ENCODE measurements at regions not wholly inside any gene's neighbourhood (a gene's known extent, or its start where the extent isn't known, plus 50 kb on each side); places are given as distances from the start of the nearest gene placed in this dataset.

DNA sequence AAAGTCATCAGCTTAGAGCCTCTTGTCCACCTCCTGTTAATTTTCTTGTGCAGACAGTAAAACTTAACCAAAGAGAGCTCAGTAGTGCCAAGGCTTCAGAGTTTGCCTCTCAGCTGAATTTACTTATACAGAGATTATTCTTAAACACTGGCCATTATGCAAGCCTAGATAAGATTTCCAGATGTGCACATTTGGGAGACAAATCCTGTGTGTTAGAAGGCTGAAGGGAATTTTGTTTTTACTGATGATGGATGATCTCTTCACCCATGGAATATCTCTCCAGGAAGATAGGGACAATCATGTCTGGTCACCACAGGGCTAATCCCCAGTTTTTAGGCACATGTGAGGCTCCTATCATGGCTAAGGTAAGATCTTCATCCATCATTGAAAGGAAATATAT, 157.6 kb upstream of the FAT3 start:
- Histone ChIP-seq H3K23ac (ENCODE audit: low read depth, low read length) (no peak overlapping the region), H4K8ac (ENCODE audit: low read depth in 2 of 2, low read length in 2 of 2) (no peak overlapping the region), H3K9me1 (ENCODE audit: insufficient read depth, low read length) (no peaks in the 10 kb centered on the region), H3K4me2 (ENCODE audit: low read depth, low read length) (no peak overlapping the region), H2AK5ac (ENCODE audit: low read depth, low read length) (no peak overlapping the region), H3K27me3 (ENCODE audit: control insufficient read depth, insufficient read depth, low read length) (no peaks in the 10 kb centered on the region), H4K91ac (ENCODE audit: insufficient read depth, low read depth, low read length) (no peak overlapping the region), H3K36me3 (ENCODE audit: control insufficient read depth, insufficient read depth, low read length) (no peaks in the 10 kb centered on the region), H2AK9ac (replicated peaks; ENCODE audit: low read depth, low read length, poor library complexity) (no peak overlapping the region), H2BK120ac (ENCODE audit: low read depth, low read length) (no peak overlapping the region), H3K27ac (ENCODE audit: insufficient read depth, low read length) (no peak overlapping the region), H4K5ac (ENCODE audit: low read depth, low read length) (no peak overlapping the region), H2BK15ac (ENCODE audit: low read depth, low read length) (no peak overlapping the region), H3K9ac (ENCODE audit: low read depth, low read length) (no peak overlapping the region), H4K20me1 (ENCODE audit: insufficient read depth, low read length) (no peaks in the 10 kb centered on the region), H3K14ac (replicated peaks; ENCODE audit: low read depth, low read length) (no peak overlapping the region), H3K4me3 (ENCODE audit: insufficient read depth, low read depth, low read length) (no peak overlapping the region), H3K9me3 (ENCODE audit: control insufficient read depth, insufficient read depth, low read length) (no peaks in the 10 kb centered on the region), H3K4ac (ENCODE audit: low read depth, low read length) (no peak overlapping the region), H3K18ac (ENCODE audit: low read depth, low read length) (no peak overlapping the region), H3K79me1 (ENCODE audit: low read depth in 1 of 2, low read length in 2 of 2) (no peaks in the 10 kb centered on the region), H3K56ac (ENCODE audit: extremely low read depth, insufficient read depth, low read length) (no peak overlapping the region), H2BK20ac (ENCODE audit: low read depth, low read length) (no peak overlapping the region), H2BK5ac (ENCODE audit: low read depth, low read length, poor library complexity, severe bottlenecking) (no peak overlapping the region), H2AFZ (replicated peaks; ENCODE audit: low read length, poor library complexity) (no peak overlapping the region), H3K4me1 (ENCODE audit: control insufficient read depth, insufficient read depth, low read length) (no peaks in the 10 kb centered on the region)
- ChIA-PET CTCF (no interaction called here), POLR2A (ENCODE audit: unreplicated experiment) (no interaction called here)
- DNase-seq (no peak), ATAC-seq (ENCODE audit: low read depth) (no peak)
- in situ Hi-C loops (cut with MboI; ENCODE audit: low sequenced_read_pairs) (no loop called here), dilution Hi-C loops (cut with HindIII; ENCODE audit: low sequenced_read_pairs, unreplicated experiment) (no loop called here), intact Hi-C loops (cut with micrococcal nuclease) (no loop called here)
- no TSS peak for BruUV-seq (replicated peaks)
- TF ChIP-seq FOS (IDR thresholded peaks at IDR 0.05; ENCODE audit: low read depth, low read length) (no peak), RAD21 (IDR thresholded peaks at IDR 0.05; ENCODE audit: low read length) (no peak), SMC3 (IDR thresholded peaks at IDR 0.05; ENCODE audit: low read depth, low read length) (no peak), CTCF (conservative IDR thresholded peaks at IDR 0.05; ENCODE audit: low read depth, low read length) (no peak), USF2 (IDR thresholded peaks at IDR 0.05; ENCODE audit: low read depth, low read length) (no peak)

Data from IMR-90 (cell line).